HEK293 (cell line): ENCODE measurements at regions not wholly inside any gene's neighbourhood (a gene's known extent, or its start where the extent isn't known, plus 50 kb on each side); places are given as distances from the start of the nearest gene placed in this dataset.
A peak's percentile ranks its signal among the peaks of the same experiment; 100 is the strongest.

ENCODE experiments used
- FEZF1 ChIP-seq: fragments of 450-650 bp; formaldehyde crosslinking; IDR thresholded peaks from 2 replicates; pipeline ENCODE4 v1.5.1; 2016; ENCODE audit warnings: missing biosample characterization, missing genetic modification characterization
- INSM2 ChIP-seq: fragments of 450-650 bp; formaldehyde crosslinking; IDR thresholded peaks from 2 replicates; pipeline ENCODE4 v1.5.1; 2016; ENCODE audit warnings: missing biosample characterization, missing genetic modification characterization
- KLF8 ChIP-seq: fragments of 450-650 bp; formaldehyde crosslinking; IDR thresholded peaks from 2 replicates; pipeline ENCODE4 v1.5.1; 2016; ENCODE audit warnings: missing biosample characterization, missing genetic modification characterization
- MEIS1 ChIP-seq: sonication (generic); formaldehyde crosslinking; IDR thresholded peaks from 2 replicates; pipeline ENCODE4 v1.8.1; 2022; ENCODE audit warnings: missing genetic modification reagents, mild to moderate bottlenecking, borderline replicate concordance
- OVOL3 ChIP-seq: fragments of 450-650 bp; formaldehyde crosslinking; IDR thresholded peaks from 2 replicates; pipeline ENCODE4 v1.5.1; 2016; ENCODE audit warnings: missing biosample characterization, missing genetic modification characterization
- PRDM1 ChIP-seq: fragments of 450-650 bp; formaldehyde crosslinking; IDR thresholded peaks from 2 replicates; pipeline ENCODE4; 2016; ENCODE audit warnings: missing biosample characterization, missing genetic modification characterization
- SCRT2 ChIP-seq: fragments of 450-650 bp; formaldehyde crosslinking; IDR thresholded peaks from 2 replicates; pipeline ENCODE4 v1.5.1; 2016; ENCODE audit warnings: missing biosample characterization, missing genetic modification characterization
- YY2 ChIP-seq: fragments of 450-650 bp; formaldehyde crosslinking; IDR thresholded peaks from 2 replicates; pipeline ENCODE4 v1.5.1; 2016; ENCODE audit warnings: missing biosample characterization, missing genetic modification characterization
- ZBTB1 ChIP-seq: fragments of 450-650 bp; formaldehyde crosslinking; IDR thresholded peaks from 2 replicates; pipeline ENCODE4 v1.5.1; 2016; ENCODE audit warnings: missing biosample characterization, missing genetic modification characterization
- ZBTB10 ChIP-seq: fragments of 450-650 bp; formaldehyde crosslinking; IDR thresholded peaks from 2 replicates; pipeline ENCODE4 v1.5.1; 2016; ENCODE audit warnings: missing biosample characterization, missing genetic modification characterization
- ZFHX2 ChIP-seq: fragments of 450-650 bp; formaldehyde crosslinking; conservative IDR thresholded peaks from 2 replicates; pipeline ENCODE4 v1.5.1; 2016; ENCODE audit warnings: missing biosample characterization, missing genetic modification characterization
- ZFP3 ChIP-seq: fragments of 450-650 bp; formaldehyde crosslinking; IDR thresholded peaks from 2 replicates; pipeline ENCODE4 v1.5.1; 2016; ENCODE audit warnings: low read depth, missing biosample characterization, missing genetic modification characterization
- ZFP41 ChIP-seq: fragments of 450-650 bp; formaldehyde crosslinking; IDR thresholded peaks from 2 replicates; pipeline ENCODE4 v1.5.1; 2016; ENCODE audit warnings: missing biosample characterization, missing genetic modification characterization, borderline replicate concordance
- ZNF10 ChIP-seq: fragments of 450-650 bp; formaldehyde crosslinking; IDR thresholded peaks from 2 replicates; pipeline ENCODE4 v1.5.1; 2017; ENCODE audit warnings: missing biosample characterization, missing genetic modification characterization
- ZNF133 ChIP-seq: fragments of 450-650 bp; formaldehyde crosslinking; IDR thresholded peaks from 2 replicates; pipeline ENCODE4 v1.5.1; 2016; ENCODE audit warnings: missing biosample characterization, missing genetic modification characterization
- ZNF138 ChIP-seq: fragments of 450-650 bp; formaldehyde crosslinking; IDR thresholded peaks from 2 replicates; pipeline ENCODE4 v1.5.1; 2016; ENCODE audit warnings: missing biosample characterization, missing genetic modification characterization, borderline replicate concordance
- ZNF16 ChIP-seq: fragments of 450-650 bp; formaldehyde crosslinking; IDR thresholded peaks from 2 replicates; pipeline ENCODE4 v1.5.1; 2016; ENCODE audit warnings: low read depth, missing biosample characterization, missing genetic modification characterization
- ZNF2 ChIP-seq: fragments of 450-650 bp; formaldehyde crosslinking; IDR thresholded peaks from 2 replicates; pipeline ENCODE4 v1.5.1; 2016; ENCODE audit warnings: missing biosample characterization, missing genetic modification characterization
- ZNF248 ChIP-seq: fragments of 450-650 bp; formaldehyde crosslinking; IDR thresholded peaks from 2 replicates; pipeline ENCODE4 v1.5.1; 2017; ENCODE audit warnings: missing biosample characterization, missing genetic modification characterization
- ZNF274 ChIP-seq, 2 experiments: fragments of 200-500 bp in 1 of 2; fragments of 450-650 bp in 1 of 2; sonication (Bioruptor generic) in 1 of 2; formaldehyde crosslinking in 1 of 2; IDR thresholded peaks; 2 replicates each; pipeline versions ENCODE4 v1.5.1 to v1.6.1; 2014 to 2016; ENCODE audit warnings: borderline replicate concordance in 1 of 2, inconsistent platforms in 1 of 2, low read length in 1 of 2, missing biosample characterization in 1 of 2, missing genetic modification characterization in 1 of 2
- ZNF292 ChIP-seq: fragments of 450-650 bp; formaldehyde crosslinking; IDR thresholded peaks from 2 replicates; pipeline ENCODE4 v1.5.1; 2016; ENCODE audit warnings: low read depth, missing biosample characterization, missing genetic modification characterization, borderline replicate concordance
- ZNF311 ChIP-seq: fragments of 450-650 bp; formaldehyde crosslinking; IDR thresholded peaks from 2 replicates; pipeline ENCODE4 v1.5.1; 2017; ENCODE audit warnings: missing biosample characterization, missing genetic modification characterization, borderline replicate concordance
- ZNF362 ChIP-seq: fragments of 450-650 bp; formaldehyde crosslinking; IDR thresholded peaks from 2 replicates; pipeline ENCODE4 v1.5.1; 2016; ENCODE audit warnings: missing biosample characterization, missing genetic modification characterization
- ZNF37A ChIP-seq: fragments of 450-650 bp; IDR thresholded peaks from 2 replicates; pipeline ENCODE4 v1.5.1; 2018; ENCODE audit warnings: missing biosample characterization, missing genetic modification characterization
- ZNF398 ChIP-seq: fragments of 450-650 bp; formaldehyde crosslinking; IDR thresholded peaks from 2 replicates; pipeline ENCODE4 v1.5.1; 2017; ENCODE audit warnings: missing biosample characterization, missing genetic modification characterization
- ZNF416 ChIP-seq: fragments of 450-650 bp; formaldehyde crosslinking; IDR thresholded peaks from 2 replicates; pipeline ENCODE4 v1.5.1; 2016; ENCODE audit warnings: missing biosample characterization, missing genetic modification characterization
- ZNF423 ChIP-seq: fragments of 450-650 bp; formaldehyde crosslinking; IDR thresholded peaks from 2 replicates; pipeline ENCODE4 v1.5.1; 2016; ENCODE audit warnings: missing biosample characterization, missing genetic modification characterization
- ZNF510 ChIP-seq: fragments of 450-650 bp; formaldehyde crosslinking; IDR thresholded peaks from 2 replicates; pipeline ENCODE4 v1.5.1; 2018; ENCODE audit warnings: mild to moderate bottlenecking, missing genetic modification characterization, missing biosample characterization; ENCODE audit not compliant: insufficient replicate concordance
- ZNF549 ChIP-seq: fragments of 450-650 bp; IDR thresholded peaks from 2 replicates; pipeline ENCODE4 v1.5.1; 2018; ENCODE audit warnings: missing biosample characterization, missing genetic modification characterization, mild to moderate bottlenecking, inconsistent platforms, moderate library complexity
- ZNF660 ChIP-seq: fragments of 450-650 bp; IDR thresholded peaks from 2 replicates; pipeline ENCODE4 v1.5.1; 2018; ENCODE audit warnings: missing biosample characterization, mild to moderate bottlenecking, missing genetic modification characterization
- ZNF701 ChIP-seq: fragments of 450-650 bp; formaldehyde crosslinking; IDR thresholded peaks from 2 replicates; pipeline ENCODE4 v1.5.1; 2016; ENCODE audit warnings: missing biosample characterization, missing genetic modification characterization
- ZNF747 ChIP-seq: fragments of 450-650 bp; formaldehyde crosslinking; IDR thresholded peaks from 2 replicates; pipeline ENCODE4 v1.5.1; 2016; ENCODE audit warnings: missing biosample characterization, missing genetic modification characterization
- ZNF830 ChIP-seq: fragments of 450-650 bp; IDR thresholded peaks from 2 replicates; pipeline ENCODE4 v1.5.0; 2018; ENCODE audit warnings: missing biosample characterization, missing genetic modification characterization, low read depth, mild to moderate bottlenecking, moderate library complexity
- ZNF837 ChIP-seq: fragments of 450-650 bp; formaldehyde crosslinking; IDR thresholded peaks from 2 replicates; pipeline ENCODE4 v1.5.1; 2016; ENCODE audit warnings: missing biosample characterization, missing genetic modification characterization
- ZNF843 ChIP-seq: fragments of 450-650 bp; formaldehyde crosslinking; IDR thresholded peaks from 2 replicates; pipeline ENCODE4 v1.5.1; 2016; ENCODE audit warnings: missing biosample characterization, missing genetic modification characterization
- ZSCAN30 ChIP-seq: fragments of 450-650 bp; IDR thresholded peaks from 2 replicates; pipeline ENCODE4 v1.5.1; 2018; ENCODE audit warnings: missing biosample characterization, mild to moderate bottlenecking, missing genetic modification characterization, moderate library complexity

- no peak for TF ChIP-seq ZNF292 (tag by site-specific recombination)
- no peak for TF ChIP-seq ZNF311 (tag by site-specific recombination)
- no peak for TF ChIP-seq KLF8 (tag by site-specific recombination)
- no peak for TF ChIP-seq ZNF701
- no peak for TF ChIP-seq ZNF2 (tag by site-specific recombination)
- TF ChIP-seq SCRT2 (tag by site-specific recombination): peak; percentile 64
- TF ChIP-seq ZFP41 (tag by site-specific recombination): no peak
- TF ChIP-seq ZFP3 (tag by site-specific recombination): no peak
- TF ChIP-seq MEIS1 (CRISPR knock-in tag): no peak
- TF ChIP-seq ZBTB1 (tag by site-specific recombination): no peak
- no peak for TF ChIP-seq FEZF1 (tag by site-specific recombination)
- TF ChIP-seq ZNF133 (tag by site-specific recombination): no peak
- no peak for TF ChIP-seq ZNF747 (tag by site-specific recombination)
- peak; percentile 23; the same call in 1 of the 2 replicates for TF ChIP-seq ZFHX2
- TF ChIP-seq ZNF660 (tag by site-specific recombination): no peak
- no peak for TF ChIP-seq ZNF830 (tag by site-specific recombination)
- no peak for TF ChIP-seq INSM2 (tag by site-specific recombination)
- no peak for TF ChIP-seq ZBTB10
- no peak for TF ChIP-seq YY2 (tag by site-specific recombination)
- TF ChIP-seq ZNF274 (IDR thresholded peaks at IDR 0.05; ENCODE audit: low read length): no peak
- TF ChIP-seq ZNF274 (tag by site-specific recombination; IDR thresholded peaks at IDR 0.05; ENCODE audit: borderline replicate concordance): no peak
- no peak for TF ChIP-seq ZNF423 (tag by site-specific recombination)
- no peak for TF ChIP-seq ZNF510 (tag by site-specific recombination)
- peak; percentile 68 for TF ChIP-seq ZNF398 (tag by site-specific recombination)
- no peak for TF ChIP-seq PRDM1 (tag by site-specific recombination)
- TF ChIP-seq ZNF16: no peak
- TF ChIP-seq ZNF138: no peak
- no peak for TF ChIP-seq ZNF10 (tag by site-specific recombination)
- TF ChIP-seq ZNF416 (tag by site-specific recombination): no peak
- TF ChIP-seq OVOL3 (tag by site-specific recombination): no peak
- TF ChIP-seq ZNF248: no peak
- TF ChIP-seq ZNF37A (tag by site-specific recombination): no peak
- TF ChIP-seq ZNF362 (tag by site-specific recombination): no peak
- TF ChIP-seq ZSCAN30 (tag by site-specific recombination): no peak
- TF ChIP-seq ZNF837 (tag by site-specific recombination): no peak
- no peak for TF ChIP-seq ZNF549
- TF ChIP-seq ZNF843 (tag by site-specific recombination): no peak
Observed at GRCh38 chr6:169396554-169397163, 143.0 kb upstream of the THBS2 start (continued).
